PC-3 (cell line): ENCODE measurements at regions not wholly inside any gene's neighbourhood (a gene's known extent, or its start where the extent isn't known, plus 50 kb on each side); places are given as distances from the start of the nearest gene placed in this dataset.

Experiments
- CTCF ChIP-seq: fragments of 300-600 bp; sonication (generic); conservative IDR thresholded peaks from 2 replicates; pipeline ENCODE4 v1.5.1; 2017; ENCODE audit warnings: antibody characterized with exemption, low read depth, mild to moderate bottlenecking, low read length
- EZH2 ChIP-seq: fragments of 300-600 bp; sonication (generic); IDR thresholded peaks from one replicate; pipeline ENCODE4 v1.6.1; 2017; ENCODE audit warnings: antibody characterized with exemption, mild to moderate bottlenecking, low read length; ENCODE audit not compliant: unreplicated experiment
- EZH2phosphoT487 ChIP-seq: fragments of 300-600 bp; sonication (generic); IDR thresholded peaks from 2 replicates; pipeline ENCODE4 v1.6.1; 2018; ENCODE audit warnings: mild to moderate bottlenecking, antibody characterized with exemption, low read length, borderline replicate concordance

DNA sequence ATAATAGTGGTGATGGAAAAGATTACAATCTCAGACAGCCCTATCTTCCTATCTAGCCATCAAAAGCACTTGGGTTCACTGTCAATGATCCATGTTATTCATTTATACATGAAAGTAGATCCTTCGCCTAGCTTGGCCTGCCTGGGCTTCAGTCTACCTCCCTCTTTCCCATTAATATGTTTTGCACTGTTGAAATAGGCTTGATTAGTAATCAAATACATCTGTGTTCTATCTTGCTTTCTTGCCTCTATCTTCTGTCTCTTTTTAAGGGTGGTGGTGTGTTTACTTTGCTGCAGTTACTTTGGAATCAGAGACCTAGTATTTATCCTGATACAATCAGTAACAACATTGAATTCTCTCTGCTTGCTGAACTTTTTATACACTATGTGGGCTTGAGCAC is 521.2 kb downstream of the TNS1 start:
- TF ChIP-seq CTCF: no peak
- TF ChIP-seq EZH2: no peak
- no peak for TF ChIP-seq EZH2phosphoT487
